Fibroblast of lung (primary cell): ENCODE measurements at regions not wholly inside any gene's neighbourhood (a gene's known extent, or its start where the extent isn't known, plus 50 kb on each side); places are given as distances from the start of the nearest gene placed in this dataset.

Experiments used
- CTCF ChIP-seq, 2 donors: IDR thresholded peaks in 1 of 2; conservative IDR thresholded peaks in 1 of 2; 1 replicate in 1 of 2; 2 replicates in 1 of 2; pipeline ENCODE4 v1.5.1; 2011 to 2012; ENCODE audit warnings: low read length in 2 of 2, control low read depth in 1 of 2, inconsistent platforms in 1 of 2, low read depth in 1 of 2, mild to moderate bottlenecking in 1 of 2
- EZH2 ChIP-seq: IDR thresholded peaks from 2 replicates; pipeline ENCODE4 v1.5.1; 2012; ENCODE audit warnings: low read length, control low read depth, mild to moderate bottlenecking; ENCODE audit errors: missing control alignments

DNA sequence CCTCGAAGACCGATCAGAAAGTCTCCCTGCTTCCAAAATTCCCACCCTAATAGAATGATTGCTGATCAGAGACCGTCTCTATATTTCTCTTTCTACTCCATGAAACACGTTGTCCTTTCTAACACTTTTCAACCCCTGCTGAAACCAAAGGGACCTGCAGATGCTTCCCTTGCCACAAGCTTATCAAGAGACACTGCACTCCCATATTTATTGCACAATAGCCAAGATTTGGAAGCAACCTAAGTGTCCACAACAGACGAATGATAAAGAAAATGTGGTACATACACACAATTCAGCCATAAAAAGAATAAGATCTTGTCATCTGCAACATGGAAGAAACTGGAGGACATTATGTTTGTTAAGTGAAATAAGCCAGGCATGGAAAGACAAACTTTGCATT, 125.1 kb downstream of the FOXD1 start:
- no peak for TF ChIP-seq CTCF (conservative IDR thresholded peaks at IDR 0.05 in 1 of 2, IDR thresholded peaks at IDR 0.05 in 1 of 2; ENCODE audit: low read depth in 1 of 2, low read length in 2 of 2)
- TF ChIP-seq EZH2, result no peak
